NCI-H1417 (cell line): ENCODE measurements at regions not wholly inside any gene's neighbourhood (a gene's known extent, or its start where the extent isn't known, plus 50 kb on each side); places are given as distances from the start of the nearest gene placed in this dataset.
"Not testable (repeated sequence)": the region's sequence is repeated elsewhere in the genome, so short reads cannot be mapped to it uniquely, and the experiment has no call there.

ENCODE experiments used
- DNase-seq, 3 experiments: peaks; one replicate each; lab custom pipeline; 2025; lab: John Stamatoyannopoulos, UW

DNA sequence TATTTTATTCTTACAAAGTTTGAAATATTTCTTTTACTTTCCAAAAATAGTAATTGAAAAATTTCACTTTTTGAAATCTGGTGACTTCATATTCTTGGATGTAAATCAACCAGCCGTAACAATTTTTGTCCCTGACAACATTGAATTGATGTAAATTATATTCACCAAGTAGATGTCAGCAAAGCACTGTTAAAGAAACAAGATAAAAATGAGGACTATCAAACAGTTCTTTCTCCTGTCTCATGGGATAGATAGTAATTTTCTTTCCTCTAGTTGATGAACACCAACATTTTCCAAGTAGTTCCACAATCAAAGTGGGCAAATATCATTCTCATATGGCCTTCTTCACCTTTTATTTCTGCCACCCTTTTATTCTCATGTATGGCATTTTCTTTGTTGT lies 1461.9 kb downstream of the MAT2B start:
- DNase-seq, result no peak

DNA sequence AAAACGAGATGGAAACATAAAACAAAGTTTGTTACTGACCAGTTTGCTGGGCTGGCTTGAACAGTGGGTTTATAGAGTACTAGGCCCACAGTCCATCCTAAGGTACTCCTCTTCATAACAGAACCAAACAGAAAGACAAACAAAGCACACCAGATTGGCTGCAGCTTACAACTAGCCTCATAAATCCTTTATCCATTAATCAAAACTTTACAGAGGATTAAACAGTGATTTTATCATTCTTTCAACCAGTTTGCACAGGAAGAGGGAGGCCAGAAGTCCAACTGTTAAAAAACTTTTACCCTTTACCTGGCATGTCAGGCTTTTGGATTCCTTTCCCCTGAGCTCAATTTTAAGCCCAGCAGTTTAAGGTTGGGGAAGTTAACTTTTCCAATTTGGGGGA lies 1467.6 kb downstream of the MAT2B start:
- no peak for DNase-seq

DNA sequence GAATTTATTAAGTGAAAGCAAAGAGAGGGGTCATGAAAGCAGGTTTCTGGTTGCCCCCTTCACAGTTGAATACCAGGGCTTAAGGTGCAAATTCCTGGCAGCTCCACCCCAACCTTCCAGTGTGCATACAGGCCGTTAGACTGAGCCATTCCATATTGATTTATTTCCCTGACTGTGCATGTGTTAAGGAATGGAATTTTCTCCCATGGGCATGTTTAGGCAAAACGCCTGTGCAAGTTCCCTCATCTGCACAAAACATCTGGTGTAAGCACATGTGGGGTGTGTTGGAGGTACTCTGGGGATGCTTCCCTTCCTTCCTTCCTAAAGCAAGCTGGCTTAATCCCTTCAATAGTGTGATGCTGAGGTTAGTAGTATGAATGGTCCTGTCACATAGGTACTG lies 1470.6 kb downstream of the MAT2B start:
- DNase-seq, result no peak

DNA sequence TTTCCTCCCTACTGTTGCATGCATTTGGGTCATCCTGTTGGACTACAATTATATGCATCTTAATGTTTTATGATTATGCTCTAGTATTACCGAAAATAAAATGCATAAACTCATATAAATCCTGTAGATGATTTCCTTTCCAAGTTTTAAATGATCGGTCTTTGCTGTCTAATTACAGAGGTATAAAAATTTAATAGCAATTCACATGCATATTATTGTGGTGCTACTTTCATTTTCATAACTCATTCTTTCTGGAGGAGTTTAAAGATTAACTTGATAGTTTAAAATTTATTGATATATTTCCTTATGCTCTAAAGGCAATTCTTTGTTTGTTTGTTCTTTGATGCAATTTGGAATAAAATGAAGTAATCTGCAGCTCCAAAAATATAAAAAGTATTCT lies 1475.1 kb downstream of the MAT2B start:
- no peak for DNase-seq

DNA sequence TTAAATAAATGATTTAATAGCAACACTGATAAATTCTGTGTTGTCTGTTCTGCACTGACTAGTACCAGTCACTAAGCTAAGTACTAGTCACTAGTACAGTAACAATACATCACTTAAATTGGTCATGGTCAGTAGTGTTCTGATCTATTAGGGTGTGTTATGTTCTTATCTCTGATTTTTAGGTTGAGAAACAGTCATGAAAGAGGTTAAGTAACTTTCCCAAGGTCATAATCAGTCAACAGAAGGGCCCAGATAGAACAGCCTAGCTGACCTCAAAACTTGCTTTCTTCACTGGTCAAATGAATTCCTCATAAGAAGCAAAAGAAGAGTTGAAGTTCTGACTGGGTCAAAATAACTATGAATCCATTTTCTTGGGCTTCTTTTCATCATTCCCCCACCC lies 1492.7 kb downstream of the MAT2B start:
- no peak for DNase-seq

DNA sequence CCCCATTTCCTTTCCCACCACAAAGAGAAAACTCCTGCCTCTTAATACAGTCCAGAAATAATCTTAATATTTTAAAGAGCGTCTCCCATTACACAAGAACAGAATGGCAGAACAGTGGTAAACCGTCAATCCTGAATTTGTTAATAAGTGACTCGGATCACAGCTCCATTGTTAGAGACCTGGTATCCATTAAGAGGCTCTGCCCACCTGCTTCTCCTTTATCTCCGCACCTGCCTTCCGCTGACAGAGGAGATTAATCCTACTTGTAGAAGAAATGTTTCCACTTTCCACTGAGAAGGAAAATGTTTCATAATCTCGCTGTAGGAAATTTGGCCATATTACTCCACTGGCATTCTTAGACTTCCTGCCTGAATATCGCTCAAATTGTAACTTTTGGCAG lies 1493.2 kb downstream of the MAT2B start:
- peak in 2 of 3 experiments; percentile 22 to 73 for DNase-seq

DNA sequence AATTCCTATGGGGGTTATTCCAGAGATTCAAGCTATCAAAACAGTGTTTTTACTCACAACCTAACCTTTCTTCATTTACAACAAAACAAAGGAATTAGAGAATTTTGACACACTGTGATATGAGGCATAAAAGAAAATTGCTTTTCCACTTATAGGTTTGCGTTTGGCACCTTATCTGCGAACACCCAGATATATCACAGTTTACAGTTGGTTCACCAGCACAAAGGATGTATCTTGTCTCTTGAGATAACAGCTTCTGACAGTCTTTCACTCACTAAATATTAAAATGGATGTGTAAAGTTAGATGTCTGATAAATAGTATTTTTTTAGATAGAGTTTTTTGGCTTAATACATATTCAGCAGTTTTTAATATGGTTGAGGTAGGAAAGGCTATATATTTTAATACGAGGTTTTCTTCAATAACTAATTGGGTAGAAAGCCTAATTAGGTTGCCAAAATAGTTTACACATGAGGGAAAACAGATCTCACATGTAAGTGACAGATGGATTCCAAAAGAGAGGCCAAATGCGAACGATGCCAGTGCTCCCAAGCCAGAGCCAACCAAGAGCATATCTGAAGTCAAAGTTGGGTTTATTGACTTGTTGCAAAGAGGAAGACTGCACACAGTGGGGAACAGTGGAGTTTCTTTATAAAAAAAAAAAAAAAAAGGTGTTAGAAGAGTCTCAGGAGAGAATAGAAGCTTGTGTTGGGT lies 1495.2 kb downstream of the MAT2B start:
- DNase-seq, result no peak

DNA sequence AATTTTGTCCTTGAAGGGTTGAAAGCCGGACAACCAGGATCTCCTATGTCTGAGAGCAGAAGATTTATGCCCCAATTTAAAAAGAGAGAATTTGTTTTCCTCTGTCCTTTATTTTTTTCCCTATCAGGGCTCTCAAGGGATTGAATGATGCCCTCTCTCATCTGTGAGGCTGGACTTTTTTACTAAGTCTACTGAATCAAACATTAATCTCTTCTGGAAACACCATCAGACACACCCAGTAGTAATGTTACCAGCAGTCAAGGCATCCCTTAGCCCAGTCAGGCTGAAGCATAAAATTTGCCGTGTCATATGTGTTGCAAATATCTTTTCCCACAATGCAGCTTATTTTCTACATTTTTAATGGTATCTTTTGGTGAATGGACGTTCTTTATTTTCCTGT lies 1497.9 kb downstream of the MAT2B start:
- no peak for DNase-seq

DNA sequence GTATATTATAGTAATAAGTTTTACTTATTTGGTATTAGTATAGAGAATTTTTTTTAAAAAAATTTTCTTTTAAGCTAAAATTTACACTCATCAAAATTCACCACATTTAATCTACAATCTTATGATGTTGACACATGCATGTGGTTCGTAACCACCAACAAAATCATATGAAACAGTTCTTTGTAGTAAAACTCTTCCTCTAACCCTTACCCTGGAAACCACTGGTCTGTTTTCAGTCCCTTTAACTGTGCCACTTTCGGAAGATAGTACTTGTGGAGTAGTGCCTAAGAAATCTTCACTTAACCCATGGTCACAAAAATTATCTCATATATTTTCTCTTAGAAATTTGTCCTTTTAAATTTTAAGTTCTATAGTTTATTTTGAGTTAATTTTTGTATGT lies 1498.8 kb downstream of the MAT2B start:
- no peak for DNase-seq

DNA sequence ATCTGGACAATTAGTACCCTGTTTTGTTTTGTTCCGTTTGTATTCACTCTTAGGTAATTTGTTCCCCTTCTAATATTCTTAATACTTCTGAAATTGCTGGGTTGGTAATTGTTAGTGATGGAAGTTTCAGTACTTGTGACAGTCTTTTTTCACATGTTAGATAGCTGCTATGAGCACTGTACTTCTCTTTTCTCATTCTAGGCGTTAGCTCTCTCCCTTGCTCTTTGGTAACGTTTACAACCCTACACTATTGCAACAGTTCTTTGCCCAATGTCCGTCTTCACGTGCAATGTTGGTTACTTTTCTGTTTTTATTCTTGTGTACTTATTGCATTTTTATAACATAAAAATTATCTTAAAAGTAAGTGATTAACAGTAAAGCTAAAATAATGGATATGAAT lies 1509.0 kb downstream of the MAT2B start:
- DNase-seq, result no peak

DNA sequence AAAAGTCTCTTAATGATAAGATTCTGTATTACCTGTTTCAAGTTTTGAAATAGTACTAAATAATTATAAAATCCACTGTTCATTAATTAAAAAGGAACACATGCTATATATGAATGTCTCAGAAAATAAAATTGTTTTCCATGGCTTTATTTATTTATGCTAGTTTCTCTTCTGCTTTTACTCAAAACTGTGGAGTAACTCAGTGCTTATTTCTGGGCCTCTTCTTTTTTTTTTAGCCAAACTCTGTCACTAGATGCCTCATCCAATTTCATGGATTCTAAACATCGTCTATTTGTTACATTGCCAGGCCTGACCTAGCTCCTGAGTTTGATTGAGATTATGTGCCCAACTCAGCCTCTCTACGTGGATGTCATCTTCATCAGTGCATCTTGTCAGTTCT lies 1509.7 kb downstream of the MAT2B start:
- no peak for DNase-seq

DNA sequence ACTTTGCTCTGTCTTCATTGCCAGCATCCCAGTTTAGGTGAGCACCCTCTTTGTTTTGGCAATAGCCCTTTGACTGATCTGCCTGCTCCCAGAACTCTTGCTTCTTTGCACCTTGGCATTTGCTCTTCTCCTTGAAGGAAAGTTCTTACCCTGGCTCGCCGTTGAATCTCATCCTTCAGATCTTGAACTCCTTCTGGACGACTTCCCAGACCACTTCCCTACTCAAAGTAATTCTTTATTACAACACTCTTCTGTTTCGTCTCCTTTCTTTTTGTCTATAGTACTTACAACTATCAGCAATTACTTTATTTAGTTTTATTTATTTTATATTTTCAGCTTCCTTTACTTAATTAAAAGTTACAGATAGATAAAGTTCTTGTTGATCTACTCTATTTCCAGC lies 1510.1 kb downstream of the MAT2B start:
- no peak for DNase-seq

DNA sequence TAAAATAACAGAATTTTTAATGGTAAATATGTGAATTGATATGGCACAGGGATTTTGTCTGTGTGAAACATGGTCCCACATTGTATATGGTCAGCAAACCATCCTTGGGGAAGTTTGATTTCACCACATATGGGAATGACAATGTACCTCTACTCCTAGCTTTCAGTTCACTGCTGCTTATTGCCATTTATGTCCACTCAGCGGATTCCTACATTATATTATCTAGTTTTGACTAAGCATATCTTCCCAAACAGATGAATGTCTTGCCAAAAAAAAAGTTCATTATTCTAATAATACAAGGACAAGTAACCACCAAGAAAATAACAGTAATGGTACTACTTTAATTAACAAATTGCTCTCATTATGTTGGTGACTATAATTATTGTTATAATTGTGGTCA lies 1521.6 kb downstream of the MAT2B start:
- DNase-seq, result no peak

DNA sequence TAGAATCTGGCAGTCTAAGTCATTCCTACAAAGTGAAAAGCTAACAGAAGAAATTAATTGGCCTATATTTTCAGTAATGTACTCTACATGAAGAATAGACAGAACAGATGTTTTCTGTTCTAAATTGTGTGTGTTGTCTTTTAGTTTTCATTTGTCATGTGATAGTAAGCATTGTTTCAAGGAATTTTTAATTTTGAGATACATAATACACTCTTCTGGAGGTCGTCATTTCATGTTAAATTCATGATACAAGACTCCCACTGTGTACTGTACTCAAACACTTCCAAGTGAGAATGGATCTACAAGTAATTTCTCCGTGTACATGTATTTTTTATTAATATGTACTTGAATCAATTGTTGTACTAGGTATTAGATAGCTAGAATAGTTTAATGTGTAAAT lies 1522.9 kb downstream of the MAT2B start:
- DNase-seq, result no peak

DNA sequence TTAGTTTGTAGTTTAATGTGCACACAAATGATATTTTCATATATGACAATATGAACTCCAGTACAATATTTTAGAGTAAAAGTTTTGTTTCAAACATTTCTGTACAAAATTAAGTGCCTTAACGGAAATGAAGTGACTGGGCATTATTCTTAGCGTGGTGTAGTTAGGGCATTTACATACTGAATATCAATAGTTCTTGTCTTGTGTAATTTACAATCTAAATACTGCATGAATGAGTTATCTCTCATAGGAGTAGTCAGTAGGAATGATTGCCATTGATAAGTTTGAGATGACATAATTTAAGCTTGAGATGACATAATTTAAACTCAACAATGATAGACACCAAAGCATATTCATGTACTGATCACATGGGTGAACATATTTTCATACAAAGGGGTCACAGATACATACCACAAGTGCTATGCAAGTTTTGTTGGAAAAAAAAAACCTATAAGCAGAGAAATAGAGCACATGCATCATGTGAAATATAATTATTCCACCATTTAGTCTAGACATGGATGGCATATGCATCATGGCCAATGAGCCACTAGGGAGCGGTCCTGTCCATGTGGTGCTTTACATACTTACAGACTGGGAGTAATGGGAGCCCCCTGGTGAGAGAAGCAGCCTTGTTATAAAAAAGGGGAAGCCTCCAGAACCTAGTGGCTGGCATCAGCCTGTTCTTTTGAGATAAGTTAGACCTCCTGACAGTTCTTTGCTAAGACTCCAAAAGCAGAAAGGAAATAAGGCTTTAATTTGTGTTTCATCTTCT lies 1523.9 kb downstream of the MAT2B start:
- peak in 1 of 3 experiments; percentile 11 for DNase-seq

DNA sequence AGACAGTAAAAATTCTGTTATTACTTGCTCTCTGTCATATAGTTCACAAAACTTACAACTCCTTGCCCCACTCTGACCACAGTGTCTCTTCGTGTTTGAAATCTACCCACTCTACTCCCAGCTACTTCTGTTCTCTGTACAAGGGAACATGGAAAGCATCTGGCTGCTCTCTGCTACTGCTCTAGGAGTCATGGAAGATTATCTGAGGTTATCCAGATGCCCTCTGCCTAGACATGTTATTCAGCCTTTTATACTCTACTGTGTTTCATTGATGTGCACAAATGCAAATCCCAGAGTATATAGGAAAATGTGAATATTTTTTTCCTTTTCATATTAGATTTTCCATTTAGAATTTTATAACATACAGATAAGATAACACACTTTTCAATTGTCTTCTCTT lies 1525.6 kb downstream of the MAT2B start:
- DNase-seq, result no peak

DNA sequence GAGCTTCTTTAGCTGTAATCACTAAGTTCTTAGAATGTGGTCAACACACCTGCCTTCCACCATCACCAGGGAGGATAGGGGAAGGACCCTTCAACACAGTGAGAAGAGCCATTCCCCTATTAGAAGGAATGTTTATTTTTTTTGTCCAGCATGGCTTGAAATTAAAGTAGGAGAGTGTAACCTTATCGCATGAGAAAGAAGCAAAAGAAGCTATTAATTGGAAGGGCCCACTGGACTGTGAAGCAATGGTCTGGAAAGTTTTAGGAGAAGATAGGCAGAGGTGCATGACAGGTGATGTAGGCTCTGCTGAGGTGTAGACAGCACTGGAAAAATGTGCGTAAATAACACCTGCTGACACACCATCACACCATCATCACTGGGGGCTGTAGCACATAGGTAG lies 1526.0 kb downstream of the MAT2B start:
- no peak for DNase-seq

DNA sequence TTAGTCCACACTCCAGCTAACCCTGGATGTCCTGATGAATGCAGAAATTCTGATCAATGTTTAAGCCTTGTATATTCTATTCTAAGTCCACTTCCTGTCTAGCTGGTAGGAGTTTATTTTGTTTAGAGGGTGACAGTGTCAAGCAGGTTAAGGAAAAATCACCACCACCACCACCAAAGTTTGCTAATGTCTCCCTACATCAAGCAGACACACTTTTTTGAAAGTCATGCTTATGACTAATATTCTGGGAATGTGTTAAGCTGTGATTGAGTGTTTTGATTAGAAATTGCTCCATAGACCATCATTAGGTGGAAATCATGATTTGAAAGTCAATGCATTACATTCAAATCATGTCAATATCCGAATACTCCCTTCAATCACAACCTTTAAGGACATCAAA lies 1530.1 kb downstream of the MAT2B start:
- no peak for DNase-seq

DNA sequence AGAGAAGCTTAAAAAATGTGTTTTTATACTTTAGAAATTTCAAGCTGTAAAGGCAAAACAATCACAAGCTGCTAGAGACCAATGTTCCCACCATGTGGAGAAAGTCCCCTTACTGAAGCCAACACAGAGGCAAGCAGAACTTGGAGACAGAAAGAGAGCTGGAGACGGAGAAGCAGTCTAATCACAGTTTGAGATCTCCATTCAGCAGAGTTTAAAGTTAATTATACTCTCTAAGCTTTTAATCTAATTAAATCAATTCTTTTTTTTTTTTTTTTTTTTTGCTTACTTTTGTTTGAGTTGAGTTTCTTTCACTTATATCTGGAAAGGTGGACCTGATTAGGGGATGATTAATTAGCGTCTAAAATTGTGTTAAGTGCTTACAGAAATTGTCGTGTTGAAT lies 1534.3 kb downstream of the MAT2B start:
- no peak for DNase-seq

DNA sequence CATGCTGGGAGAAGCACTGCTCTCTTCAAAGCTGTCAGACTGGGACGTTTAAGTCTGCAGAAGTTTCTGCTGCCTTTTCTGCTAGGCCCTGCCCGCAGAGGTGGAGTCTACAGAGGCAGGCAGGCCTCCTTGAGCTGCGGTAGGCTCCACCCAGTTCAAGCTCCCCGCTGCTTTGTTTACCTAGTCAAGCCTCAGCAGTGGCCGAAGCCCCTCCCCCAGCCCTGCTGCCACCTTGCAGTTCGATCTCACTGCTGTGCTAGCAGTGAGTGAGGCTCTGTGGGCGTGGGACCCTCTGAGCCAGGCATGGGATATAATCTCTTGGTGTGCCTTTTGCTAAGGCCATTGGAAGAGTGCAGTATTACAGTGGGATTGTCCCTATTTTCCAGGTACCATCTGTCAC lies 1540.5 kb downstream of the MAT2B start:
- not testable (repeated sequence) for DNase-seq

DNA sequence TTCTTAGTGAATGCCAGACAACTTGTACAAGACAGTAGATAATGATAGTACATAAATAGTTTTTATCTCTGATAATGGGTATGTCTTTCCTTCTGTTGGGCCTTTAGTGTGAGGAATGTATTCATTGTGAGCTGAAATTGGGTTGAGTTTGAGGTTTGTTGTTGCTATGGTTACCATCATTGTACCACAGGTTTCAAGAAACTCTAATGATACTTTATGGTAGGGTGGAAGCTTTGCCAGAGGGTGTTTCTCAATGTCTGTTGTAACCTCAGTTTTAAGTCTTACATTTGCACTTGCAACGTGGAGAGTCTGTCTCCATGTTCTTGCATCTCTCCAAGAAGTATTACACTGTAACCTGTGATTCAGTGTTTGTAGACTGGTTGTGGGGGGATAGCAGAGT lies 1550.1 kb downstream of the MAT2B start:
- no peak for DNase-seq

DNA sequence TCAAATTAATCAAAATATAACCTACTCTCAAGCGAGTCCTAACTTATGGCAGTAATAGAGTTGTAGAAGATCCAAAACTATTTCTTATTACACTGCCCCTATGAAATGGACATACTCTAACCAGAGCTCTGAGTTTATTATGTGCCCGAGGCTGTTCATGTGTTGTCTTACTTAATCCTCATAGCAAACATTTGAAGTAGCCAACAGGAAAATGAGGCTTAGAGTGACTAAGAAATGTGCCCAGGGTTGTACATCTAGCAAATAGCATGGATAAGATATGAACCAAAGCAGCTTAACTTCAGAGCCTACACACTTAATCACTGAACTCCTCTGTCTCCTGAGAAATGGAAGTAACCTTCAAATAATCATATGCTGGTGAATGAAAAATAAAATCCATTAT lies 1551.7 kb downstream of the MAT2B start:
- DNase-seq, result no peak

DNA sequence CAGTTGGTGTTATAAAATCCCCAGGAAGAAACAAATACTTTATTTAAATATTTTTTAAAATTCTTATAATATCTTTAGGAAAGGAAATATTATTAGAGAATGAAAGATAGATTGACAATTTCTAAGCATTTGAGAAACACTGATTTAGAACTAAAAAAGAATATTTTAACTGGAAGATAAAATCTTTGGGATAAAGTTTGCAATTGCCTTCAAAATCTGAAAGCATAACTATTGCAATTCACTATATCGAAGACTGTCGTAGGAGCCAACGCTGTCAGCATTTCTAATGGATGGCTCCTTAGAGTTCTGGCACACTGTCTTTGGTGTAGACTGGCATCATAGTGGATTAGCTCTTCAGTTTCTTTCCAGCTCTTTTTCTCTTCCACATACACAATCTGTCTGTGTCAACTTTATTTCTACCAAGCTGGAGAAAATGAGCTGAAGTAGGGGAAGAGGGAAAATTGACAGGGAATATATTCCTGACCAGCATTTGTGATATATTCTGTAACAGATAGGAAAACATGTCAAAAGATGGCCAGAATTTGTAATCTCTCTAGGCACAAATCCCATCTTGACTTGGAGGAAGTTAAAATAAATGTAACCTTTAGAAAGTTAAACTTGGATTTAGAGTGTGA lies 1561.4 kb downstream of the MAT2B start:
- DNase-seq, result no peak
